ENCODE measurements at regions not wholly inside any gene's neighbourhood (a gene's known extent, or its start where the extent isn't known, plus 50 kb on each side); places are given as distances from the start of the nearest gene placed in this dataset.
A peak's percentile ranks its signal among the peaks of the same experiment; 100 is the strongest.

DNA sequence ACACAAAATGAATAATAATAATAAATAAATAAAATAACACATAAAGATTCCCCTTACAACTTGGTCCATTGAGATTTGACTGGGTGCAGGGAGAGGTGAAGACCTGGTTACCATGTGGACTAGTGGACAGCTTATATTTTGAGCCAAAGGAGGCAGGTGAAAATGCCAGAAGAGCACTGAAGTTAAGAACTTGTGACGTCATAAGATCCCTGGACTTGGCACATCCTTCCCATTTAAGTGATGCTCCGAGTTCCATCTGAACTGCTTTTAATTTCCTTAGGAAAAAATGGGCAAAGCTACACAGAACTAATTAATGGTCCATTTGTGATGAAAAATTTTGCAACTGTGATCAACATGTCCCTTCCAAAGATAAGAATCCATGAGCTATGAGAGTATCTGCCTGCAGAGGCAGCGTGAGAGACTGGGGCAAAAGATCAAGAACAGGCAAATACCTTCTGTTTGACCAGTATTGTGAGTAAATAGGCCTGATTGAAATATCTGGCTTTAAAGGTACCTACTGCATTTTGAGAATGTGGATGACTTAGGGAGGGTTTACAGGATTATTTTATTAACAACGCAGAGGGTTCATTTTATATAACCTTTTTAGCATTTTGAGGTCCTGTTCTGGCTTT lies 101.2 kb upstream of the POT1 start:
- DNase-seq (ENCODE audit: low read depth) = no peak

DNA sequence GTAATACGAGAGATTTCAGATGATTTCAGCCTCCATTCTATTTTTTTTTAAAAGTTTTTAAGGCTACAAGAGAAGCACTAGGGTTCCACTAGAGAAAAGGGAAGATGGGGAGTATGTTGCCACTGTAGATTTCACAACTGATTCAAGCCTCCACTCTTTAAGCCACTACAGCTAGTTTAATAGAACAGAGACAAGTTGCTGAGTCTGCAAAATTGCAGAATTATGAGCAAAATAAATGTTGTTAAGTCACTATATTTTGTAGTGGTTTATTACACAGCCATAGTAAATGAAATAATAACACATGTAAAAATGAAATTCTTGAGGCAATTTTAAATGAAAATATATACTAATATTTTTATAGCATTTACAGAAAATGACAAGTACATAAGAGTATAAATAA lies 96.0 kb upstream of the POT1 start:
- no peak for DNase-seq (ENCODE audit: low read depth)

DNA sequence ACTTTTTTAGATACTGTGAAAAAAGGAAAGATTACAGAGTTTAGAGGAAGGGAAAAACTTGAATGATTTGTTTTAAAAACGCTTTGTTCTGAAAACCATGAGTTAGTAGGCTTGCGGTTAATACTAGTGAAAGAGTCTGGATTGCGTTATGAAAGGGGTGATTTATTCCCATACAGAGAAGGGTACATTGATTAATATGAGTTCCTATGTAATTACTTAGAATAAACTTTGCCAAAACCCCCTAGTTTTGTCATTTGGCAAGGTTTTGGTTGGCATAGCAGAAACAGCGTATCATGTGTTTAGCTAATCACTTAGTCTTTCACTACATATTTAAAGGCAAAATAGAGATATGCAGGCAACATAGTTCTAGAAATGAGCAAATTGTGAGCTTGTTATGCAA lies 91.2 kb upstream of the POT1 start:
- no peak for DNase-seq (ENCODE audit: low read depth)

DNA sequence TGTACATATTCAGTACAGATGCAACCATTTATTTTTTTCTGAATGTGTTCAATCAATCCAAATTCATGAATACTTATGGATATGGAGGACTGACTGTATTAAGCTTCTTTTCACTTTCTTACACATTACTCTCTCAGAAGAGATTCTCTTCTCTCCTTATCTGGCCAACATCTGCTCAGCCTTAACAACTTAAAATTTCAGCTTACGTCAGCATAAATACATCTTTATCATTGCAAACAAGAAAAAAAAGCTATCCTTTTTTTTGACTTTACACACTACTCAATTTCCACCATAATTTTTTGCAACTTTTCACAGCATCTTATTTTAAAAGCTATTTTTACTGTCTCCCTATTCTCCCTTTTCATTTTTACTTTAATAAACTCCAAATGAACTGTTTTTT lies 80.9 kb upstream of the POT1 start:
- DNase-seq (ENCODE audit: low read depth) = no peak

DNA sequence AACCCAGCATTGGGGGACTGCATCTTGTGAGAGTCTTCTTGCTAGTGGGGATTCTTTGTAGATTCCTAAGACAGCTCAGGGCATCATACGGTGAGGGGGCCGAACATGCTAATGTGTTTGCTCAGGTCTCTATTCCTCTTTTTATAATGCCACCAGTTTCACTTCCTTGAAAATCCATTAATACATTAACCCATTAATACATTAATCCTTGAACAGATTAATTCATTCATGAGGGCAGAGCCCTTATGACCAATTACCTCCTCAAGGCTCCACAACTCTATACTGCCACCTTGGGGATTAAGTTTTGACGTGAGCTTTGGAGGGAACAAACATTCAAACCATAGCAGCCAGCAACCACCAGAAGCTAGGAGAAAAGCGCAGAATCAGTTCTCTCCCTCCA lies 67.2 kb upstream of the POT1 start:
- no peak for DNase-seq (ENCODE audit: low read depth)

DNA sequence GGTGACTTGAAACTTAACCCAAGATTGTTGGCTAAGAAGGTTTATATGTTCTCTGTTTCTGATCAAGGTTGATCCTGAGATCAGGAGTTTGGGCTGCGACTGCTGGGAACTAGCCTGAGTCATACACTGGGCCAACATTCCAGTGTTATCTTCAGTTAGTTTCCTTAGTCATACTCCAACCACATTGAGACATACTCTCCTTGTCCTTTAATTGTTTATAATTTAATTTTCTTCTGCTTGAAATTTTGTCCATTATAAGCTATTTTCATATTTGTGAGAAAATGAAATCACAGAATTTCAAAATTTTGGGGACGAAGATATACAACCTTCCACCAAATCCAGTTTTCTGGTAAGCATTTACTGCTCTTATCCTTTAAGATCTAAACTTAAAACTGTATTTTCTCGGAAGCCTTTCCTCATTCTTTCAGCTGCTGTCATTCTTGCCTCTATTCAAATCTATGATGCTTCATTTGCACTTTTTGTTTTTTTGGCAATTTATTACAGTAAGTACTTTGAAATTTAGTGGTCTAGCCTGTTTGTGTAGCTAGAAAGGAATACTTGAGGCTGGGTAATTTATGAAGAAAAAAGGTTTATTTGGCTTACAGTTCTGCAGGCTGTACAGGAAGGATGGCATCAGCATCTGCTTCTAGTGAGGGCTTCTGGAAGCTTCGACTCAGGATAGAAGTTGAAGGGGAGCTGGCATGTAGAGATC lies 63.4 kb upstream of the POT1 start:
- DNase-seq (ENCODE audit: low read depth) = peak; percentile 79

DNA sequence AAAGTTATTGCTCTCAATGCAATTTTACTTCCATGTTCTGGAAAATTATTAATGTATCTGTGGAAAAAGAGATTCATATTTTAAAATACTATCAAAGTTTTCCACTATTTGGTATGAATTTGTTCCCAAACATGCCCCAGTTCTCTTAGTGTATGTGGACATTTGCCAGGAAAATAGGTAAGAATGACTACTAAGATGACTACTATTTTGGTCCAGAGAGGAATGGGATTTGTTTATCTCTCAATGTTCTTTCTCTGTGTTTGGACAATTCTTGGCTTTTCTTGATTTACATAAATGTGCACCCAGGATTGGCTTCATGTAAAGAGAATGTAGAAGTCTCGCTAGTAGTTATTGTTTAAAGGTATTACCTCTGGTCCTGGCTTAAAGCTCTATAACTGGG lies 60.3 kb upstream of the POT1 start:
- no peak for DNase-seq (ENCODE audit: low read depth)

All from non-pigmented ciliary epithelial cell (primary cell).